Activated CD4-positive, alpha-beta T cell treated with anti-CD3 and anti-CD28 coated beads, Interleukin-2, Interleukin-6, amounts not matched to agents 100 ng/mL and 50 ng/mL, durations not matched to agents 16 hours and 8 hours (primary cell): ENCODE measurements at regions not wholly inside any gene's neighbourhood (a gene's known extent, or its start where the extent isn't known, plus 50 kb on each side); places are given as distances from the start of the nearest gene placed in this dataset.

Source experiments
- DNase-seq: peaks from one replicate; pipeline ENCODE4 v3.0.0-alpha.2; 2020

- no peak for DNase-seq
These were observed 88.4 kb upstream of the ZMIZ1 start for GRCh38 chr10:78980354-78980753.

GRCh38 chr10:78980815-78981214, 88.0 kb upstream of the ZMIZ1 start:
- no peak for DNase-seq

- DNase-seq = peak; percentile 51
These were observed 87.4 kb upstream of the ZMIZ1 start for GRCh38 chr10:78981257-78981969.

- DNase-seq = no peak
These were observed 86.8 kb upstream of the ZMIZ1 start for GRCh38 chr10:78981970-78982281.

DNA sequence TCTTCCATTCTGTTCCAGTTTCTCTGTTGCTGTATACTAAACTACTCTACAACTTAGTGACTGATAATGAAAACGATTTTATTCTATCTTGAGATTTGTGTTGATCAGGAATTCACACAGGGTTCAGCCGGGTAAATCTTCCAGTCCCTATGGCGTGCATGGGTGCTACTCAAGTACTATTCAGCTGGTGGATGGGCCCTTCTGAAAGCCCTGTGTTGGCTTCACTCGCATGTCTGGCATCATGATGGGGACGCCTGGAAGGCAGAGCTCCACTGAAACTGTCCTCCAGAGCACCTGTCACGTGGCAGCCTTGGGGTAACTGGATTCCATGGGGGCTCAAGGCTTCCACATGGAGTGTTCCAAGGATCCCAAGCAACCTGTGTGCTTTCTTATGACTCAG, 86.0 kb upstream of the ZMIZ1 start:
- no peak for DNase-seq

- no peak for DNase-seq
These were observed 85.2 kb upstream of the ZMIZ1 start for GRCh38 chr10:78983608-78984007.

DNA sequence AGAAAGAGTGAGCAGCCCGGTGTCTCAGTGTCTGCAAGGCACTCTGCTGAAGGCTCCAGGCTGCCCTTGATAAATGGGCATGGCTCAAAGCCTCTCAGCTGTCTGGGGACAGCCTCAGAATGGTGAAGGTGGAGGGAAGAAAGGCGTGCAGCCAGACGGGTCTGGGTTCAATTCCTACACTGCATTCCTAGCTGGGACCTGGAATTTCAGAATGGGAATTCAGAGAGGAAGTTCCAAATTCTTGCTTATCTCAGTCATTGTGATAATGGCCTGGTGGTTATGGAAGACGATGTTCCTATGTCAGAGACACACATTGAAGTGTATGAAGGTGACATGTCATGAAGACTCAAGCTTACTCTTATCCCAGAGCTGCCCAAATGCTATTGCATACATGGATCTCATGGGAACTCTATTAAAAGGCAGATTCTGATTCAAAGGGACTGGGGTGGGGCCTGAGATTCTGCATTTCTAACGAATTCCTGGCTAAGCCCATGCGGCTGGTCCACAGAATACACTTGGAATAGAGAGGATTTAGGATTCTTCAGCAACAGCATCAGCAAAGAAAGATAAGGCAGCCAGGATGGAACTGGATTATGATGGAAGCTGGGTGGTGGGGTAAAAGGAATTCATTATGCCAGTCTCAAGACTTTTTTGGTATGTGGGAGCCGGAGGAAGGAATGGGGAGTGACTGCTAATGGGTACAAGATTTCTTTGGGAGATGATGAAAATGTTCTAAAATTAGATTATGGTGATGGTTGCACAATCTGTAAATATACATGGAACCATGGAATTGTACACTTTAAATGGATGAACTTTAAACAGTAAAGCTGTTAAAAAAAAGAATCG, 82.6 kb upstream of the ZMIZ1 start:
- DNase-seq = no peak

DNA sequence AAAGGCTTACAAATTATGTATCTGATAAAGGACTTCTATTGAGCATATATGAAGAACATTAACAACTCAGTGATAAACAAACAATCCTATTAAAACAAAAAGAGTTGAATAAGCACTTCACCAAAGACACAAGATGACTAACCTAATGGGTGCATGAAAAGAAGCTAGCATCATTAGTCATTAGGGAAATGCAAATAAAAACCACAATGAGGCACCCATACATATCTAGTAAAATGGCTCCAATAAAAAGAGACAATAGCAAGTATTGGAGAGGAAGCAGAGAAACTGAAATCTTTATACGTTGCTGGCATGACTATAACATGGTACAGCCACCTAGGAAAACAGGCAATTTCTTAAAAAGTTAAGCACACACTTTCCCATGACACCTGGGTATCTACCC, 77.6 kb upstream of the ZMIZ1 start:
- peak; percentile 52 for DNase-seq

DNA sequence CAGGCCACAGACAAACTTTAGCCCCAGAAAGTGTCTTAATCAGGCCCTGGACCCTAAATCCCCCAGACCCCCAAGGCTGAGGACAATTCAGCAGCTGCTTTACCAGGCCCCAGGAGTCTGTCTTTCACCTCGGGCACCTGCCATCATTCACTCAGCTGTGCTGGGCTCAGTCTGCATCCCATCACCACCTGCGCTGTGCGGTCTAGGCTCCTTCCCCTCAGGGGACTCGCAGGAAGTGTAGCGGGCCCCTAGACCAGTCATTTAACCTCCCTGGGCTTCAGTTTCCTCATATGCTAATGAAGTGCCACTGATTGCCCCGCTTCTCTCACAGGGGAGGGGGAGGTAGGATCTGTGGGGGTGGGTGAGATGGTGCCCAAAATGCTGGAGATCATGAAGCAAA, 76.4 kb upstream of the ZMIZ1 start:
- peak; percentile 36 for DNase-seq

GRCh38 chr10:78993261-78993945, 75.4 kb upstream of the ZMIZ1 start:
- no peak for DNase-seq

DNA sequence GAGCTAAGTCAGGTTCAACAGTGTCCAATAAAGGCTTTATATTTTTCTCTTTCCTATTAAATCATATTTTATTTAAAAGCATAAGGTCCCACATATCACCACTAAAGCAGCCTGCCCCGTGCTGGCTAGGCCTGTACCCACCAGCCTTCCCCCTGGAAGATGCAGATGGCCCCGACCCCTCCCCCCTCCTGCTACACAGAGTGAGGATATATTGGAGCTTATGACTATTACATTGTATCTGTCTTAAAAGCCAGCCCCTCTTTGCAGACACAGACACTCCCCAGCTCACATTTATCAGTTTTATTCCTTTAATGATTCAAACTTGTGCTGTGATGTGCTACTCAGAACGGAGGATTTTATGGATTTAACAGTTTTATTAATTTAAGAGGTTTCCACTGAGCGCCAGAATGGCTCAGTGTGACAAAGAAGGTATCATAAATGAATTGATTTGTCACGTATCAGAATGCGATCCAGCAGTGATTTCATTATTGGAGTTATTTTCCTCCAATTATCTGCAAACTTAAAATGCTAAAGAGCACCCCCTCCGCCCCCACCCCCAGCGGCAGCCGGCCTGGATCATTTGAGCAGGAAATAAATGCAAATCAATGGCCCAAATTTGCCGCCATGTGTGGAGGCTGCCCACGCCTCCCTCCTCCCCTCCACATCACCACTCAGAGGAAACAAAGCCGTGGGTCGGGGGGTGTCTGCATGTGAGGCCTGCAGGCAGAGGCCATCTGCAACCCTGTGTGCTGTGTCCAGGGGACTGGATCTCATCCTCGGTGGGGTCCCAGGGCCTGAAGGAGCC, 72.6 kb upstream of the ZMIZ1 start:
- DNase-seq = no peak

DNA sequence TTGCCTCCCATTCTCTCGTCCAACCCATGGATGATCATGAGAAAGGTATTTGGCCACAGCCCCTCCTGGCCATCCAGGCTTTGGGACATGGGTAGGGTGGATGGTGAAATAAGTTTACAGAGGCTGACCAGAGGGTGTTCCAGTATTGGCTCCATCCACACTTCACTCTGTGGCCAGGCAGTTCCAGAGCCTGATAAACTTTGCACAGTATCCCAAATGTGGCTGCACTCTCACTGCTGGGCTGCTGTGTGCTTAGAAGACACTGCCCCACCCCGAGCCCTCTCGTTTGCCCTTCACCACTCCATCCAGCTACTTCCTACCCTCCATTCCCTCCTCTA, 72.0 kb upstream of the ZMIZ1 start:
- DNase-seq = no peak

GRCh38 chr10:78997635-78998618, 70.8 kb upstream of the ZMIZ1 start:
- DNase-seq = no peak

DNA sequence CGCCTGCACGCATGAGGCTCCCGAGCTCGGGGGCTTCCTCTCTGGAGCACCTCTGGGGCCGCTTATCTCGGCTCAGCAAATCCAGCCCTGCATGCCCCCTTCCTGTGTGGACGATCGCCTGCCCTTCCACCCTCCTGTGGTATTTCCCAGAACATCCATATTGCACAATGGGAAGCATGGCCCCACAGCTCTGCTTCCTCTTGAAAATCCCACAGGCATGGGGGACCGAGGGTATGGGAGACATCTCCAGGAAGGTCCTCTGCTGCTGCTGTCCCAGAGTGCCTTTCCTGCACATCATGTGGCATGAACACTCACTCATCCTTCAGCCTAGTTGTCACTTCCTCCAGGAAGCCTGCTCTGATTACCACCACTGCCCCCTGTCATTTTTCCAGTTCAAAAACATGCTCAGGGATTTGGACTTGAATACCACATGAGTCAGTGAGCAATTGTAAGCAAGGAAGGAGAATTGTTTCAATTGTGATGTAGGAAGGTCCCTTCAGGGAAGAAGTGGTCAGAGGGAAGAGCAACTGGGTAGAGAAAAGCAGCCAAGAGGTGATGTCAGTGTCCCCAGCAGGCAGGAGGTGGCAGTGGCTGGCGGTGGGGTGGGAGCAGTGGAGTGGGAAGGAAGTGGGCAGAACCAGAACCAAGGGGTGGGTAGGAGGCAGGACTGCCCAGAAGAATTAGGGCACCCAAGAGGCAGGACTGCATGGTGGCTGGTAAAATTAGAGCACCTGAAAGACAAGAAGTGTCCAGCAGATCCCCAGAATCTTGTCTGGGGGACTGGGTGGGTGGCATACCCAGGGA, 67.5 kb upstream of the ZMIZ1 start:
- no peak for DNase-seq

GRCh38 chr10:79002336-79002735, 66.4 kb upstream of the ZMIZ1 start:
- DNase-seq = no peak

GRCh38 chr10:79003183-79004100, 65.3 kb upstream of the ZMIZ1 start:
- no peak for DNase-seq

- DNase-seq = no peak
These were observed 64.5 kb upstream of the ZMIZ1 start for GRCh38 chr10:79004311-79004710.

DNA sequence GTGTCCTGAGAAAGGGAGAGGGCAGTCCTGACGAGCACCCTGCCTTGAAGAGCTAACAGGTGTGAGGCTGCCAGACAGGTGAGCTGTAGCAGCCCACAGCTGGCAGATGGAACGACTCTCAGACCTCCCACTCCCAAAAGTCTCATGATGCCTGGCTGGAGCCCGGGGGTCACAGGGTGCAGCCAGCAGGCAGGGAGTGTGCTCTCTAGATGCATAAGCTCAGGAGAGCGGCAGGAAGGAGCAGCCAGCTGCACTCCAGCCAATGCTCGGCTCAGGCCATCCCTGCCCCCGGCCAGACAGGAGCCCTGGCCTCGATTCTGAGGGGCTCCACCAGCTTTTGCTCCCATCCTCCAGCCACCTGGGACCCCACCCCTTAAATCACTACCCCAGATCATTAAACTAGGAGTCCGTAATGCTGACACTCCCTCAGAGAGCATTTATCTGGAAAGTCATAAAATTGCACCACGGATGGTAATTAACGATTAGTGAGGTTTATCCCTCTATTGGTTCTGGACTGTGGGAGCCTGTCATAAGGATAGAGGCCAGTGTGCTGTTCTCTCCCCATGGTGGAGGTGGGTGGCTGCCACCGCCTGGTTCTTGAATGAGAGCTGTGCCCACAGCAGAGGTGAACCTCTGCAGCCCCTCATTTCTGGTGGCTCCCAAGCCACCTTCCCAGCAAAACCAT, 63.5 kb upstream of the ZMIZ1 start:
- DNase-seq = no peak

DNA sequence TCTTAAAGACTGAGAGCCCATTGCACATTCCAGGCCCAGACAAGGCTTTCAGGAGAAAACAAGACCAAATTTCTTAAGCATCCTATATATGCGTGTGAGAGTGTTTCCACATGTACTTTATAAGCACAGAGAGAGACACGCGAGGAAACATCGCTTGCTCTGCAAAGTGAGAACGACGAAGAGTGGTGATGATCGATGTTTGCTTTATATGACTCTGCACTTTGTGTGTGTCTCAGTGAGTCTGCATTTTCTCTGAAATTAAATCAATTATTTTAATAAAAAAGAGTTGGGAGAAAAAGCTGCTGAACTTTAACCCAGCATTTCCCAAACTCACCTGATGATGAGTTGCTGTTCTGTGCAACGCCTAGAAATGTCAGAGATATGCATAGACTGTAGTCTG, 61.7 kb upstream of the ZMIZ1 start:
- DNase-seq = no peak
